ENCODE measurements at regions not wholly inside any gene's neighbourhood (a gene's known extent, or its start where the extent isn't known, plus 50 kb on each side); places are given as distances from the start of the nearest gene placed in this dataset.

DNA sequence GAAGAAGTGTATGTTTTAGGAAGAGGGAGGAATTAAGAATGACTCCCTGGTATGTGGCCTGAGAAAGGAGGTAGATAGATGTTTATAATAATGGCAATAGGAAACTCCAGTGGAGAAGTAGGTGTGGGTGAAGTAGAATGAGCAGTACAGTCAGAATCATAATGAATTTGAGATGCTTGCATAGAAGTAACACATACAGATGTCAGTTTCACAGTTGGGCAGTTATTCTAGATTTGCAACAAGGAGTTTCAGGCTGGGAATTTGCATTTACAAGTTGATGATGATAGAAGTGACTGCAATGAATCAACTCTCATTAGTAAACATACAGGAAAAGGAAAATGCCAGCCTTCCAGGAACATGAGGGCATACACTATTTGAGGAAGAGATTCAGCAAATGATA is 149.0 kb downstream of the SLITRK1 start:
- H3K4me3 ChIP-seq (ENCODE audit: low read length) = no peak overlapping the region
- no peak for DNase-seq (ENCODE audit: low read depth)
- TF ChIP-seq, protein P1, sequence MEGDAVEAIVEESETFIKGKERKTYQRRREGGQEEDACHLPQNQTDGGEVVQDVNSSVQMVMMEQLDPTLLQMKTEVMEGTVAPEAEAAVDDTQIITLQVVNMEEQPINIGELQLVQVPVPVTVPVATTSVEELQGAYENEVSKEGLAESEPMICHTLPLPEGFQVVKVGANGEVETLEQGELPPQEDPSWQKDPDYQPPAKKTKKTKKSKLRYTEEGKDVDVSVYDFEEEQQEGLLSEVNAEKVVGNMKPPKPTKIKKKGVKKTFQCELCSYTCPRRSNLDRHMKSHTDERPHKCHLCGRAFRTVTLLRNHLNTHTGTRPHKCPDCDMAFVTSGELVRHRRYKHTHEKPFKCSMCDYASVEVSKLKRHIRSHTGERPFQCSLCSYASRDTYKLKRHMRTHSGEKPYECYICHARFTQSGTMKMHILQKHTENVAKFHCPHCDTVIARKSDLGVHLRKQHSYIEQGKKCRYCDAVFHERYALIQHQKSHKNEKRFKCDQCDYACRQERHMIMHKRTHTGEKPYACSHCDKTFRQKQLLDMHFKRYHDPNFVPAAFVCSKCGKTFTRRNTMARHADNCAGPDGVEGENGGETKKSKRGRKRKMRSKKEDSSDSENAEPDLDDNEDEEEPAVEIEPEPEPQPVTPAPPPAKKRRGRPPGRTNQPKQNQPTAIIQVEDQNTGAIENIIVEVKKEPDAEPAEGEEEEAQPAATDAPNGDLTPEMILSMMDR (conservative IDR thresholded peaks at IDR 0.05; ENCODE audit: low read depth, low read length) = no peak

DNA sequence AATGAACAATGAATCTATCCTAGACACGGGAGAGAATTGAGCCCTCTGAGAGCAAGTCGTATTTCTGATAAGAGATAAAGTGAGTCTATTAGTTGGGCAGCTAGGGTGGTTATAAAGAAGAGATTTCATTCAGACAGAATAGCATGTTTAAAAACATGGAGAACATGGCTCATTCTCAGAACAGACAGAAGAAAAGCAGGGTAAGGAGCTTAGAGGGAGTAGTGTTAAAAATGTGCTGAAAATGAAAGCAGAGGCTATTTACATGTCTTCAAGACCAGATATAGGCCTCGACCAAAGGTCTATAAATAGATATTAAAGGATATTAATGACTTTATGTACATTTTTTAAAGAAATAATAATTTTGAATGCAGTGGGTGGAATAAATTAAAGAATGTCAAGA is 149.5 kb downstream of the SLITRK1 start:
- no peak overlapping the region for H3K4me3 ChIP-seq (ENCODE audit: low read length)
- no peak for DNase-seq (ENCODE audit: low read depth)
- TF ChIP-seq, protein P1 (conservative IDR thresholded peaks at IDR 0.05; ENCODE audit: low read depth, low read length) = no peak

DNA sequence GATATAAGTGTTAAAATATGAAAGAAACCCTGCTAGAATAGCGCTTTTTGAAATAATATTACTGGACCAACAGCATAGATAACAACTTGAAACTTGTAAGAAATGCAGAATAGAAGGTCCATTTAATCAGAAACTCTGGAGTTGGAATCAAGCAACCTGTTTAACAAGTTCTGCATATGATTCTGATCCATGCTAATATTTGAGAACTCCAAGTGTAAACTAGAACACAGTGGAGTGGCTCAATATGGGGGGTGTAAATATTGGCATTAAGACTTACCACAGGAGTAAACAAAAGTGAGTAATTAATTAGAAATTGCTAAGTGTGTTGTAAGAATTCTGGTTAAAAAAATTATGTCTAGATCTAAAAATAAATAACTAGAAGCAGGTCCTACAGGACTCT is 151.2 kb downstream of the SLITRK1 start:
- H3K4me3 ChIP-seq (ENCODE audit: low read length) = no peak overlapping the region
- TF ChIP-seq, protein P1 (conservative IDR thresholded peaks at IDR 0.05; ENCODE audit: low read depth, low read length) = no peak
- no peak for DNase-seq (ENCODE audit: low read depth)

DNA sequence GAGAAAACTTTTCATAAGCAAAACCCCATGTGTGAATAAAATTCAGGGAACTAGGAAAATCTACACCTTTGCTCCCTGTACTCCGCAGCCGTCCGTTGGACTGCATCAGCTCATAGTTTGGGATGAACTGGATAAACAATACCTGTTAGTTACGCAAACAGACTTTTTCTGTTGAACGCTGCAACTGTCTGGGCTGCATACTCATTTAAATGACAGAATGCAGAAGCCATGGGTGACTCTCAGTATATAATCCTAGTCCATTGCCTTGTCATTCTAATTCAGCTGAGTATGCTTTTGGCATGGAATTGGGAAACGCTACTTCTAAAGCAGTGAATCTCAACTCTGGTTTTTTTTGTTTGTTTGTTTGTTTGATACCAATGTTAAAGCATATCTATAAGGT is 151.6 kb downstream of the SLITRK1 start:
- TF ChIP-seq, protein P1 (conservative IDR thresholded peaks at IDR 0.05; ENCODE audit: low read depth, low read length) = no peak
- DNase-seq (ENCODE audit: low read depth) = no peak
- no peak overlapping the region for H3K4me3 ChIP-seq (ENCODE audit: low read length)

DNA sequence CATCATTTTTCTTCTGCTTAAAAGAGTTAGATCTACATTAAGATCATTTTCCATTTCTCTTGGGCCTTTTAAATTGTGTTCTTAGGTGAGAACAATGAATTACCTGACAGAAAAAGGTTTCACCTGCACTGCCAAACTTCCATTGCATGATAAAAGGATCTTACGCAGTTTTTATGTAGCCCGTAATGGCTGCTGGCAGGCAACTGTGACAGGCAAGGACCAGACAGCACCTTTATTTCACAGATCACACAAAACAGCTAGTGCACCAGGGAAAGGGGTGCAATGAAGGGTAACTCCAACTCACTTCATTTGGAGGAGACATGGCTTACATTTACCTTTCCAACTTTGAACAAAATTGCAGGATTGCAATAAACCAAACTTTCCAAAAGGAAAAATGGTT is 159.8 kb downstream of the SLITRK1 start:
- no peak for DNase-seq (ENCODE audit: low read depth)
- no peak overlapping the region for H3K4me3 ChIP-seq (ENCODE audit: low read length)
- TF ChIP-seq, protein P1 (conservative IDR thresholded peaks at IDR 0.05; ENCODE audit: low read depth, low read length) = no peak

DNA sequence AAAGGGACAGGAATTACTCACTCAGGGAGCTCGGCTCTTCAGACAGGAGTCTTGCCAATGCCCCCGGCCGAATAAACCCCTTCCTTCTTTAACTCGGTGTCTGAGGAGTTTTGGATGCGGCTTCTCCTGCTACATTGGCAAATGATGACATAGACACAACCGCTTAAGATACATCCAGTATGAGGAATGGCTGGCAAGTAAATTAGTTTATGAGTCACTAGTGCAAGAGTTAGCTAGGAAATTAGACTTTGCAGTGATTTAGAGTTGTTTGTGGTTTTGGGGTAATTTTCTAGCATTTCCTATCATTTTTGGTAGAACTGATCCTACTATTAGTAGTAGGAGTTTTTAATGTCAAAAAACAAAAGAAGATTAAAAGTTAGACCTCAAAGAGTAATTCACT is 166.2 kb downstream of the SLITRK1 start:
- no peak for DNase-seq (ENCODE audit: low read depth)
- no peak overlapping the region for H3K4me3 ChIP-seq (ENCODE audit: low read length)
- TF ChIP-seq, protein P1 (conservative IDR thresholded peaks at IDR 0.05; ENCODE audit: low read depth, low read length) = no peak

DNA sequence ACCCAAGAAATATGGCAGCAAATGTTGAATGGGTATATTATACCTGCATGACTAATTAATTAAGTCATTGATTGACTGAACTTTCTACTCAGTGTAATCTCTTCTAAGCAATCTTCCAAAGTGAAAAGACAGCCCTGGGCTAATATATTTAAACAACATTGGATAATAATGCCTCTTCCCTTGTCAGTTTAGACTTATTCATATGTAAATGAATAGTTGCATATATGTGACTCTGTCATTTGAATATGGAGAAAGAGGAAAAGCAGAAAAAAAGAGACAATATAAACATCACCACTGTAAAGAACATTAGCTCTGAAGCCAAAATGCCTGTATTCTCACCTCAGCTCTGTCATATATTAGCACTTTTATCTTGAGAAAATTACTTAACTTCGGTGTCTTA is 168.0 kb downstream of the SLITRK1 start:
- H3K4me3 ChIP-seq (ENCODE audit: low read length) = no peak overlapping the region
- DNase-seq (ENCODE audit: low read depth) = no peak
- TF ChIP-seq, protein P1 (conservative IDR thresholded peaks at IDR 0.05; ENCODE audit: low read depth, low read length) = no peak
